Progenitor cell of endocrine pancreas (in vitro differentiated cells): ENCODE measurements at regions not wholly inside any gene's neighbourhood (a gene's known extent, or its start where the extent isn't known, plus 50 kb on each side); places are given as distances from the start of the nearest gene placed in this dataset.

Source experiments
- DNase-seq: peaks from one replicate; pipeline ENCODE4 v3.0.0; 2021; ENCODE audit warnings: low spot score; ENCODE audit not compliant: unreplicated experiment
- H3K27ac Mint-ChIP-seq: 2 replicates; pipeline ENCODE4 v1.8.0; 2021; ENCODE audit warnings: mild to moderate bottlenecking, moderate library complexity, mixed read lengths
- H3K27me3 Mint-ChIP-seq: 2 replicates; pipeline ENCODE4 v1.8.0; 2021; ENCODE audit warnings: mixed read lengths
- H3K36me3 Mint-ChIP-seq: 2 replicates; pipeline ENCODE4 v1.8.0; 2022; ENCODE audit warnings: mixed read lengths; ENCODE audit not compliant: insufficient read depth
- H3K4me1 Mint-ChIP-seq: 2 replicates; pipeline ENCODE4 v1.8.0; 2021; ENCODE audit warnings: low read depth, mixed read lengths
- H3K4me3 Mint-ChIP-seq: 2 replicates; pipeline ENCODE4 v1.8.0; 2021; ENCODE audit warnings: low read depth, mild to moderate bottlenecking, moderate library complexity, mixed read lengths
- H3K9me3 Mint-ChIP-seq: 2 replicates; pipeline ENCODE4 v1.8.0; 2021; ENCODE audit warnings: low read depth, mixed read lengths
- CTCF ChIP-seq: fragments of 200-600 bp; sonication (generic); IDR thresholded peaks from one replicate; pipeline ENCODE4 v1.5.0; 2021; ENCODE audit warnings: antibody characterized with exemption, mild to moderate bottlenecking; ENCODE audit not compliant: unreplicated experiment

DNA sequence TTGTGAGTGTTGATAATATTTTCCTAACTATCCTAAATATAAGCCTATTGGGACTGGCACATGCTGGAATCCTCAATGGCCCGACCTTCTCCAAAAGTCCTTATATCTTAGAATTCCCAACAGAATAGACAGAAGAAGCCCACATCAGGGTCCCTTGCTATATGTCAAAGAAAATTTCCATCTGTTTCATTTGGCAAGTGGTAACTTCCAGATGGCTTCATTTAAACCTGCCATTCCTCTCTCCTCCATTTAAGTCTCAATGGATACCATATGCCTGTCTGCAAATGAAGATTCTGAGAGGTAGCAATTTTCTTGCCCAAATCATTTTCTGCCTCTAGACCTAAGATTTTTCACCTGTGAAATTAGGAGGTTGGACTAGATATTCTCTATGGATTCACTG is 73.1 kb upstream of the KCNA4 start:
- no peak for TF ChIP-seq CTCF
- no peaks in the 10 kb centered on the region for H3K4me1 Mint-ChIP-seq
- H3K27me3 Mint-ChIP-seq, result peaks cover 12% of the 10 kb centered on the region
- H3K36me3 Mint-ChIP-seq, result no peaks in the 10 kb centered on the region
- no peak overlapping the region for H3K27ac Mint-ChIP-seq
- DNase-seq, result no peak
- H3K9me3 Mint-ChIP-seq, result no peaks in the 10 kb centered on the region
- no peak overlapping the region for H3K4me3 Mint-ChIP-seq

DNA sequence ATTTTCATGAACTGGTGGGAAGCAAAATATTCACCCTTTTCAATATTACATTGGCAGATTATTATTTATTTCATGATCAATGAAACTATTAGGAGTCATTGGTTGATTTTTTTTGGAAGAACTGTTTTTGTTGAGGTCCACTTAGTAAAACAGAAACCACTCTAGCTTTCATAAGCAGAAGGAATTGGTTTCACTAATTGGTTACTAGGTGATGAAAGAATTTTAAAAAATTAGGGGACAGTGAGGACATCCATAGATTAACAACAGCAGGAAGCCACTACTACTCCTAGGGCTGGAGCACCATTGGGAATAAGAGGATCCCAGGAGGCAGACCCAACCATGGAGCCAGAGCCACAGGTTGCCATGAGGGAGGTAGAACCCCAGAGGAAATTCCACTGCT is 74.4 kb upstream of the KCNA4 start:
- no peak for TF ChIP-seq CTCF
- H3K4me3 Mint-ChIP-seq, result no peak overlapping the region
- H3K9me3 Mint-ChIP-seq, result no peaks in the 10 kb centered on the region
- DNase-seq, result no peak
- peaks cover 12% of the 10 kb centered on the region for H3K27me3 Mint-ChIP-seq
- no peaks in the 10 kb centered on the region for H3K36me3 Mint-ChIP-seq
- H3K27ac Mint-ChIP-seq, result no peak overlapping the region
- no peaks in the 10 kb centered on the region for H3K4me1 Mint-ChIP-seq

- H3K4me3 Mint-ChIP-seq, result no peak overlapping the region
Measured at GRCh38 chr11:30091737-30092136, 74.9 kb upstream of the KCNA4 start.

GRCh38 chr11:30092518-30092917 is 75.7 kb upstream of the KCNA4 start:
- no peak overlapping the region for H3K27ac Mint-ChIP-seq
- no peak for DNase-seq
- TF ChIP-seq CTCF, result no peak

More at GRCh38 chr11:30091737-30092136, 74.9 kb upstream of the KCNA4 start:
- Mint-ChIP-seq H3K27ac (no peak overlapping the region), H3K27me3 (peaks cover 12% of the 10 kb centered on the region), H3K36me3 (no peaks in the 10 kb centered on the region), H3K4me1 (no peaks in the 10 kb centered on the region), H3K9me3 (no peaks in the 10 kb centered on the region)
- TF ChIP-seq CTCF, result no peak
- no peak for DNase-seq

GRCh38 chr11:30100495-30100894 is 83.7 kb upstream of the KCNA4 start:
- no peaks in the 10 kb centered on the region for H3K9me3 Mint-ChIP-seq
- peaks cover 11% of the 10 kb centered on the region for H3K27me3 Mint-ChIP-seq
- H3K4me1 Mint-ChIP-seq, result no peaks in the 10 kb centered on the region
- no peak overlapping the region for H3K4me3 Mint-ChIP-seq
- no peak for TF ChIP-seq CTCF
- H3K36me3 Mint-ChIP-seq, result no peaks in the 10 kb centered on the region
- DNase-seq, result no peak
- no peak overlapping the region for H3K27ac Mint-ChIP-seq

More at GRCh38 chr11:30092518-30092917, 75.7 kb upstream of the KCNA4 start:
- peaks cover 12% of the 10 kb centered on the region for H3K27me3 Mint-ChIP-seq
- H3K4me1 Mint-ChIP-seq, result no peaks in the 10 kb centered on the region
- H3K4me3 Mint-ChIP-seq, result no peak overlapping the region
- H3K9me3 Mint-ChIP-seq, result no peaks in the 10 kb centered on the region
- H3K36me3 Mint-ChIP-seq, result no peaks in the 10 kb centered on the region
